AG08395 (cell line): ENCODE measurements at regions not wholly inside any gene's neighbourhood (a gene's known extent, or its start where the extent isn't known, plus 50 kb on each side); places are given as distances from the start of the nearest gene placed in this dataset.
"Not testable (repeated sequence)": the region's sequence is repeated elsewhere in the genome, so short reads cannot be mapped to it uniquely, and the experiment has no call there.

Source experiments
- DNase-seq: peaks from one replicate; pipeline ENCODE4 v3.0.0; 2012; ENCODE audit warnings: mixed read lengths, low spot score

GRCh38 chr2:7430421-7430868 lies 513.2 kb downstream of the RNF144A start:
- no peak for DNase-seq

DNA sequence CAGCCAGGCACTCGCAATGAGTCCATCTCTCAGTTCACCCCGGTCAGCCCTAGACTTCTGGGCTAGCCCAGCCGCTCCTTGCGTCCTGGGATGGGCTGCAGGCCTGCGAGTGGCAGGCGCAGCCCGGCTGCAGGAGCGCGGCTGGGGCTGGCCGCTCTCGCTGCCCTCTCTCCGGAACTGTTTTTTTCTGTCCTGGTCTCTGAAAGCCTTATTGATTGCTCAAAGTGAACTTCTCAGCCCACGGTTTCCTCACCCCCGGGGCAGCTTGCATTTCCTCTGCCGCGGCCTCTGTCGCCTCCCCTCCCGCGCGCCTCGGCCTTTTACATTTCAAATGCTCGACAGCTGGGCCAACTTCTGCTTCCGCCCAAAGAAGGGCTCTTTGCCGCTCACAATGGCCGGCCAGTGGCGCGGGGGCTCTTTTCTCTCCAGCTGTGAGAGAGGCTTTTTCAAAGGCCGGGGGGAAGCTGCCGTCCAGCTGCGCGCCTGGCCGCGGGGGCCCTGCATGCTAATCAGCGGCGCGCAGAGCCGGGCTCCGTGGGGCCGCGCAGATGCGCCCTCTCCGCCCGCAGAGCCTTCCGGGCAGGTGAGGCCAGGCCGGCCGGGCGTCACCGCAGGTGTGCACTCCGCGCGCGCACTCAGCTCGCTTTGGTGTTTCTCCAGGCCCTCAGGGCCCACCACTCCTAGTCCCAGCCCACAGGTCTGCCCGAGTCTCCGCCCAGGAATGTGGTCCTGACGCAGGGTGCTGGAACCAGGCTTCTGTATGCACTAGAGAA lies 513.8 kb downstream of the RNF144A start:
- no peak for DNase-seq

DNA sequence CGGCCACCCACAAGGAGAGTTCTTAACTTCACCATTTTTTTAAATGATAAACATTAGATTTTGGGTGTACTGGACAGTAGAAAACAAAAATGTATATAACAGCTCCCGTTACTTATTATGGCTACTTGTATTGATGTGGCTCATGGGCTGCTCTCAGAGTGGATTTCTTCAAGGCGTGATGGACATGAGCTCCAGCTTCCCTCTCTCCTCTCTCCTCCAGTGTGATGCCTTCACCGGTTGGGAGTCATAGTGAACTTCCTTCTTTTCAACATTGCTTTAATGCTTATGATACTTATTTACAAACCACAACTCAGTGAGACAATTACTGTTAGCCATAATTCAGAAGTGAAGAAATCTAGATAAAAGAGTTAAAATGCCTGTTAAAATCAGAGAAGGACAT lies 515.2 kb downstream of the RNF144A start:
- no peak for DNase-seq

GRCh38 chr2:7436096-7436906 lies 519.1 kb downstream of the RNF144A start:
- DNase-seq, result no peak

DNA sequence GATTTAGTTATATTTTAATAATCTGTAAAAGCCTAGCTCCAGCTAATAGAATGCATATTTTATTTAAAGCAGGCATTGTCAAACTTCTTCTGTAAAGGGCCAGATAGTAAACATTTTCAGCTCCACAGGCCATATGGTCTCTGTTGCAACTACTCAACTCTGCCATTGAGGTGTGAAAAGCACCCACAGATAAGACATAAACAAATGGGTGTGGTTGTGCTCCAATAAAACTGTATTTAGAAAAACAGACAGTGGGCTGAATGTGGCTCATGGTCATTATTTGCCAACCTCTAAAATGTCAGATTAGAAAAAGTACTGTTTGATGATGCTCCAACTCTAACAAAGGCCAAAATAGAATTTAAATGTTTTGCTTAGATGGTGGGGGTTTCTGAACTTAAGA lies 519.9 kb downstream of the RNF144A start:
- DNase-seq, result no peak

GRCh38 chr2:7437716-7438632 lies 520.8 kb downstream of the RNF144A start:
- DNase-seq, result no peak

DNA sequence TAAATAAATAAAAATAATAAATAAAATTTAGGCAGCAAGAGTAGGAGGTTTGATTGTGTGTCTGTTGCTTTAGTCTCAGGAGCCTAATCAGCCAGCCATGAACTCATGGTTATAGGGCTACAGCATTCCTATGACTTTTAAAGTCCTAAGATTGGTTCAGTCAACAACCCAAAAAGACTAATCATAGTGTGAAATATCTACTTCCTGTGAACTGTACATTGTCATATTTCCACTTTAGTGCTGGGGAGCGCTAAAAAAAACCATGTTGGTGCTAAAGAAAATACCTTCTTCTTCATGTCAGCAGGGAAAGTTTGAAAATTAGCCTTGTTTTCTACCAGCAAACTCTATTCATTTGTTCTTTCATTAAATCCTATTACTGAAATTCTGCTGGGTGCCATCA lies 521.6 kb downstream of the RNF144A start:
- DNase-seq, result no peak

- no peak for DNase-seq
These were observed 523.8 kb downstream of the RNF144A start for GRCh38 chr2:7440977-7441376.

DNA sequence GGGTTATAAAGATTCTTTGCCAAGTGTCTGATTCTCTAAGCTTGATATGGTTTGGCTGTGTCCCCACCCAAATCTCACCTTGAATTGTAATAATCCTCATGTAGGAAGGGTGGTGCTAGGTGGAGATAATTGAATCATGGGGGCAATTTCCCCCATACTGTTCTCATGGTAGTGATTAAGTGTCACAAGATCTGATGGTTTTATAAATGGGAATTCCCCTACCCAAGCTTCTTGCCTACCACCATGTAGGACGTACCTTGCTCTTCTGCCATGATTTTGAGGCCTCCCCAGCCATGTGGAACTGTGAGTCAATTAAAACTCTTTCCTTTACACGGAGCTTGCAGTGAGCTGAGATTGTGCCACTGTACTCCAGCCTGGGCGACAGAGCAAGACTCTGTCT lies 524.6 kb downstream of the RNF144A start:
- DNase-seq, result not testable (repeated sequence)

- no peak for DNase-seq
These were observed 527.4 kb downstream of the RNF144A start for GRCh38 chr2:7444626-7445025.

DNA sequence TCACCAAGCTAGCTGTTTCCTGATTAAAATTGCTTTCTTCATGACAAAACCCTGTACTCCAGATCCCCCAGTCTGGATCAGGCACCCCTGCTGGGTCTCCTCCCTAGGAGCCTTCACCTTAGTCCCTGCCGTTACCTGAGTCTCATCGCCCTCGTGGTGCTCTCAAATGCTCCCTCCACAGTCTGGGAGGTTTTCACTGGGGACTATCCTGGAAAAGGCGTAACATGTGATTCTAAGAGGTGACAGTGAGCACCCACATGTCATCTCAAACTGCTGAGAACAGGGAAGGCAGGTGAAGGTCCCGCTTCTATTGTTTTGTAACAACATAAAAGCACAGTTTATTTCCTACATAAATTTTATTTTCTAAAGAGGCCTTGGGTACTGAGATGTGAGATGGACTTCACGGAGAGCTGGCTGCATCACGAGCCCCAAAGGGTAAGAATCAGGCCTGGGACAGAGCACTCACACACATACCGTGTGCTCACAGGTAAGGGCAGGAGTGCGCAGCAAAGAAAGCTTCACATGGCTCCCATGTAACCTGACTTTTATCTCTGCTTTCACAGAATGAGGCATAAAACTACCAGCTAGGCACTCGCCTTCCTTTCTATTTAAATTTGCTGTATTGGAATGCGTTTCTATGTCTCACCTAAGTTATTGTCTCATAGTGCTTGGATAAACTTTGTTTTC lies 531.5 kb downstream of the RNF144A start:
- DNase-seq, result no peak

DNA sequence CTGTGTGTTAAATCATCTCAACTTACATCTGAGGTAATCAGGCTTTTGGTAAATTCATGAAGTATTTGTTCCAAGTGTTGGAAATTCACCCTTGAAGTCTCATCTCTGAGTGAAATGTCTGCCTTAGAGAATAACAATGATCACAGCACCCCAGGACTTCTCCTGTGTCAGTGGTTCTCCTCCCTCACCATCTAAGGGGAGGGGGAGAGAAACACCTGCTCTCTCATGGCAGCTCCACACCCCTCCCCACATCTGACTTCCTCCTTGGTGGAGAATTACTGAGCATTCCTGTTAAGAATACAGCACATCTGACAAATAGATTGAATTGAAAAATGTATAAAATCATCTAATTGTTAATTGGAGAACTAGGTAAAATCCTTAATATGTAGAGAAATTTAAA lies 532.1 kb downstream of the RNF144A start:
- no peak for DNase-seq

DNA sequence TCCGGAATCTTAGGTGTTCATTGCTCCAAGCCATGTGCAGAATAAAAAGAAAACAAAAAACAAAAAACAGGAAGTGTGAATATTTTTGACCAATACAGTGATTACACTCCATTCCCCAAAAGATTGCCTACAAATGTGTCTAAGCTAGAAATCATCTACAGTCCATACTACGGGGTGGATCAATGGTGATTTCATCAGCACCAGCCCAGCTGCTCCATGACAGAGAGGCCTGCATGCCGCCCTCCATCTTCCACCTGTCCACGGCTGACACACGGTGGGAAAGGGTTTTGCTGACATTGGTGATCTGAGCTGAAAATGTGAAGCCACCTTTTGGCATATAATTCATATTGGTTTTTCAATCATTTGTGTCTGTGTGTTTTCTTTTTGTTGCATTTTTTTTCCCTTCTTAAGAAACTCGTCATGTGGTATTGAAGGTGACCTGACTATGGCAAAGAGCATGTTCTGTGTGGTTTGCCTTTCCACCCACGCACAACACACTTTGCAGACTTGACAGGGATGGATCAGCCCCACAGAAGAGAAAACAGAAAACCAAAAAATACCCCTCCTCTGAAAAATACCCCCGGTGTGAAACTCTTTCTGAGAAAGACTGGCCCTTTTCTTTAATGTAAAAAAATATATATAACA lies 533.1 kb downstream of the RNF144A start:
- no peak for DNase-seq

DNA sequence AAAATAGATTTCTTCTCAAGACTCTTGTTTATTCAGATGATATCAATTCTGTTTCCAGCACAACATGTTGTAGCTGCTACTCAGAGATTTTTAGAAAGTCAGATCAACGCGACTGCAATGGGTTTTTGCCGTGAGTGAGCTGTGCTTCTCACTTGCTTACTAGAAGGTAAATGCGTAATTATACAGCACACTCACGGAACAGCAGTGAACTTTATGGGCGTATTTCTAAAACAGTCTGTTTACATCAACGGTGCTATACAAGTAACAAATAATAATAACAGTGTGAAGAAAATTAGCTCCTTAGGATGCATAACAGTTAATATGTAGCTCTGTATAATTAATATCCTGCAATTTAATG lies 533.6 kb downstream of the RNF144A start:
- no peak for DNase-seq

- no peak for DNase-seq
These were observed 535.1 kb downstream of the RNF144A start for GRCh38 chr2:7452110-7452876.

GRCh38 chr2:7454592-7454991 lies 537.4 kb downstream of the RNF144A start:
- no peak for DNase-seq

- DNase-seq, result no peak
These were observed 539.5 kb downstream of the RNF144A start for GRCh38 chr2:7456762-7457161.

DNA sequence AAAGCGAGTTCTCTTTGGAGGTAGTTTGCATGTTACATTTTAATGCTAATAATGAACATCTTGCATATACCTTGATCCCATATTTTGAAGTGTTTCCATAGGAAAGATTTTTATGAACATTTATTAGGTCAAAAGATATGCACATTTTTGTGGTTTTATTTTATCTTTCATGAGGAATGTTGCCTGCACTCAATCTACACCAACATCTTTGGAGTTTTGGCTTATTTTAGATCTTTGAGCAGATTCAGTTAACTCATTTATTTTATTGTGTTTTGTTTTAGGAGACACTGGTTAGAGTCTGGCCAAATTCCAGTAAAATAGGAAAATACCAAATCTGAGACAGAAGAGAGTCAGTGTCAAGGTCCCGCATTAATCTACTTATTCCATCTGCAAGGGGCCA lies 540.9 kb downstream of the RNF144A start:
- no peak for DNase-seq

GRCh38 chr2:7467782-7468447 lies 550.7 kb downstream of the RNF144A start:
- DNase-seq, result no peak

DNA sequence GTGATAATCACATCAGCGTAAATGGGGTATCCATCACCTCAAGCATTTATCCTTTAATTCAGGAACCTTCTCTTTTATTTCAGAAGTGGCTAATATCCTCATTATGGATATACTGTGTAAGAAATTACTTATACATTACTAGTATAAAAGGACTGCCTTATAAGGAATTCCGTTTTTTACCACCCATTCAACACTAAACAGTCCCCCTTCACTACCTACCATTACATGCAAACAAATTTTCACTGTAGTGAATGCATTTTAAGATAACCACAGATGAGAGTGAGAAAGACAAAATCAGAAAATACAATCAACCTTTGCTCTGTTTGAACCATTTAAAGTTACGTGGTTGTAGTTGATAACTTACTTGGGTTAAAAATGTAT lies 551.2 kb downstream of the RNF144A start:
- DNase-seq, result no peak
